GM21717 (cell line): ENCODE measurements at regions not wholly inside any gene's neighbourhood (a gene's known extent, or its start where the extent isn't known, plus 50 kb on each side); places are given as distances from the start of the nearest gene placed in this dataset.

ENCODE experiments used
- ATAC-seq: cut with Tn5 transposase; IDR thresholded peaks from one replicate; pipeline ENCODE4 v1.9.1; 2021; ENCODE audit warnings: mild to moderate bottlenecking, moderate library complexity; ENCODE audit not compliant: unreplicated experiment

DNA sequence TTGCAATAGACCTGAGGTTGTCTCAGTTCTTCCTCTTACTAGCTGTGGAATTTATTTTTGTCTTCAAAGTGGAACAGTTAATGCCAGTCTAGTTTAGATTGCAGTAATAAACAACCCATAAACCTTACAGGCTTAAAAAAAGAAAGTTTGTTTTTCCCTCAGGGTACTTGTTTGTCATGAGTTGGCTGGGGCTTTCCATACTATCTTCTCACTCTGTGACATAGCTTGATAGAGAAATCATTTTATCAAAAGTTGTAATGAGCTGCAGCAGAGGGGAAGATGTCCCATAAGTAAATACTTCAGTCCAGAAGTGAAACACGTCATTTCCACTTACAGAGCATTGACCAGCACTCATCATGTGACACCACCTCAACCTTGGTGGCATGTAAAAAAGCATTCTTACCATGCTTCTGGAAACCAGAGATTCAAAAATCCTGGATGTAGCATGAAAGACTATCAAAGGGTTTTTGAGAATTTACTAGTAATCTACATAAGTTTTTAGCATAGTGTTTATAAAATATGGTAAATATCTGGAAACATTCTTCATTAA lies 62.8 kb upstream of the COL11A1 start:
- no peak for ATAC-seq

DNA sequence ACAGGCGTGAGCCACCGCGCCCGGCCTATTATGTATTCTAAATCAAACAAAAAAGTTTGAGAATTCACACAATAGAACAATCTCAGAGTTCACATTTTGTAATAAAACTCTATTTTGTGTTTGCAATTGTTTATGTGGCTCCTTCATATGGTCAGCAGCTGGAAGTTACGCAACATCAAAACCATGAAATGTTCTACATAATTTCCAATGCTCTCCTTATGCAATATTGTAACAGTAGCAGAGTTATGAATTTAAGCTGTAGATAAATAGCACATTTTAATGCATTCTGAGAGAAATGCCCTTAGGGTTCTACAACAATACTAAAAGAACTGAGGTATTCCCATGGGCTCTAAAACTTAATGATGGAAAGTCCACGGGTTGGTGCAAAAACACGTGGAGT lies 62.3 kb upstream of the COL11A1 start:
- ATAC-seq = no peak

DNA sequence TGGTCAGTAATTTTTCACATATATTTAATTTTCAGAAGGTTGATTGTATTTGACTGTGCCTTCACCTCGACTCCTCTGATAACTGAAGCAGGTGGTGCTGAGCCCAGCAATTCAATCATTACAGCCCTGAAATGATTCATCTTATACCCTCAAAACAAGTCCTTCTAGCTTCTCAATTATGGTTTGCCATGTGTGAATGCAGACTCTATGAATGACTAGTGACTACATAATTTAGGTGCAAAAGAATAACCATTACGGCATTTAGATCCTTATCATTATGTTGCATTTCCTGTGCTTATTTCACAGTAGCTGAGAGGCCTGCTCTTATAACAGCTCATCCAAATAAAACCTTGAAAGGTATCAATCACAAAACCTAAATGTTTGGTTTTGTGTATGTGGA lies 54.0 kb upstream of the COL11A1 start:
- no peak for ATAC-seq

DNA sequence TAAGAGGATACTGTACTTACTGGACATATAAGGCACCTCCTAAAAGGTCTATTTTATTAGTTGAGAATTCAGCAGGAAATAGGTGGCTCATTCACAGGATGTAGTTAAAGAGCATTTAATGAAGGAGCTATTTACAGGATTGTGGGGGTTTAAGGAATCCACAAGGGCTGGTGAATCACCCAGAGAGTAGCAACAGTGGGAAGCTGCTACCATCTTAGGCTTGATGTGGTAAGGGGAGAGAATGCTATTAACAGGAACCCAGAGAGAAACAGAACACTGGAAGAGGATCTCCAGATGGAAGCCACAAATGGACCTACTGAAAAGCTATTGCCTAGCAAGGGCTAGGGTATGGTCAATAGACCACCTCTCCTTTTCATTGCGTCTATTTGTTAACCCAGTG lies 52.0 kb upstream of the COL11A1 start:
- no peak for ATAC-seq
